ENCODE measurements at regions not wholly inside any gene's neighbourhood (a gene's known extent, or its start where the extent isn't known, plus 50 kb on each side); places are given as distances from the start of the nearest gene placed in this dataset.

DNA sequence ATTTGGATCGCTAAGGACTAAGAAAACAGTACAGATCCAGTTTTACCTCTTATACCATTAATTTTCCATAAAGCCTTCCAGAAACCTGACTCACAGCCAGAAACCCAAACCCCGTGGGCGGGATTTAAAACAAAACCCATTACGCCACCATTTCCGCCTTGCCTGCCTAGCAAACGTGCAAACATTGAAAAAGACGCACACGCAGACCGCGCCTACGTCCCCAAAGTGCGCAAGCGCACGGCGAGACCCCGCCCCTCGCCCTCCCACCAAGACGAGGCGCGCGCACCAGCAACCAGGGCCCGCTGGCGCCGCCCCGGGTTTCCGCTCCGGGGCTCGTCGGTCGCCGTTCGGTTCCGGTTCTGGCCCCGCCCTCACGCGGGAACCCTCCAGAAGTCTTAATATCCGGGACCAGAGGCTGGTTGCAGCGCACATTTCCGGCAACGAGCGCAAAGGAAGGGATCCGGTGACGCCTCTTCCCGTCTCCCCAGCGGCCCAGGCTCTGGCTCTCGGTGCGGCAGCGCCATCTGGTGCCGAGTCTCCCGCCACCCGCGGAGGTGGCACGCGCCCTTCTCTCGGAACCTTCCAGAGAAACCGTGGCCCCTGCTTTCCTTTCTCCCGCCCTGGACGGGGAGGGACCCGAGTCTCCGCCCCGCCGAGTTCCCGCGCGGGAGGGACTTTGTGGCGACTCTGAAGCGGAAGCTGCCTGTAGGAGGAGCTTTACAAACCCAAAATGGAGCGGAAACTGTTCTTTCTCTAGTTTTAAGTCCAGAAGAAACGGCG lies 256.9 kb upstream of the STARD13 start:
- peak; percentile 44 for TF ChIP-seq FOXP2 (optimal IDR thresholded peaks at IDR 0.05; ENCODE audit: borderline replicate concordance, extremely low read depth, extremely low read length, insufficient read depth)
- TF ChIP-seq SIN3A (IDR thresholded peaks at IDR 0.05; ENCODE audit: borderline replicate concordance, insufficient read depth, low read length) = no peak
- peak; percentile 77; the same call in 1 of the 2 replicates for TF ChIP-seq TAF1 (IDR thresholded peaks at IDR 0.05; ENCODE audit: borderline replicate concordance, insufficient read depth, low read length)
- TF ChIP-seq, protein P1, sequence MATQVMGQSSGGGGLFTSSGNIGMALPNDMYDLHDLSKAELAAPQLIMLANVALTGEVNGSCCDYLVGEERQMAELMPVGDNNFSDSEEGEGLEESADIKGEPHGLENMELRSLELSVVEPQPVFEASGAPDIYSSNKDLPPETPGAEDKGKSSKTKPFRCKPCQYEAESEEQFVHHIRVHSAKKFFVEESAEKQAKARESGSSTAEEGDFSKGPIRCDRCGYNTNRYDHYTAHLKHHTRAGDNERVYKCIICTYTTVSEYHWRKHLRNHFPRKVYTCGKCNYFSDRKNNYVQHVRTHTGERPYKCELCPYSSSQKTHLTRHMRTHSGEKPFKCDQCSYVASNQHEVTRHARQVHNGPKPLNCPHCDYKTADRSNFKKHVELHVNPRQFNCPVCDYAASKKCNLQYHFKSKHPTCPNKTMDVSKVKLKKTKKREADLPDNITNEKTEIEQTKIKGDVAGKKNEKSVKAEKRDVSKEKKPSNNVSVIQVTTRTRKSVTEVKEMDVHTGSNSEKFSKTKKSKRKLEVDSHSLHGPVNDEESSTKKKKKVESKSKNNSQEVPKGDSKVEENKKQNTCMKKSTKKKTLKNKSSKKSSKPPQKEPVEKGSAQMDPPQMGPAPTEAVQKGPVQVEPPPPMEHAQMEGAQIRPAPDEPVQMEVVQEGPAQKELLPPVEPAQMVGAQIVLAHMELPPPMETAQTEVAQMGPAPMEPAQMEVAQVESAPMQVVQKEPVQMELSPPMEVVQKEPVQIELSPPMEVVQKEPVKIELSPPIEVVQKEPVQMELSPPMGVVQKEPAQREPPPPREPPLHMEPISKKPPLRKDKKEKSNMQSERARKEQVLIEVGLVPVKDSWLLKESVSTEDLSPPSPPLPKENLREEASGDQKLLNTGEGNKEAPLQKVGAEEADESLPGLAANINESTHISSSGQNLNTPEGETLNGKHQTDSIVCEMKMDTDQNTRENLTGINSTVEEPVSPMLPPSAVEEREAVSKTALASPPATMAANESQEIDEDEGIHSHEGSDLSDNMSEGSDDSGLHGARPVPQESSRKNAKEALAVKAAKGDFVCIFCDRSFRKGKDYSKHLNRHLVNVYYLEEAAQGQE (IDR thresholded peaks at IDR 0.05; ENCODE audit: insufficient read depth in 1 of 2, low read depth in 2 of 2, low read length in 2 of 2) = no peak
- TF ChIP-seq POLR2AphosphoS5 (IDR thresholded peaks at IDR 0.05; ENCODE audit: low read depth, low read length) = peak; percentile 62; the same call in 1 of the 2 replicates

DNA sequence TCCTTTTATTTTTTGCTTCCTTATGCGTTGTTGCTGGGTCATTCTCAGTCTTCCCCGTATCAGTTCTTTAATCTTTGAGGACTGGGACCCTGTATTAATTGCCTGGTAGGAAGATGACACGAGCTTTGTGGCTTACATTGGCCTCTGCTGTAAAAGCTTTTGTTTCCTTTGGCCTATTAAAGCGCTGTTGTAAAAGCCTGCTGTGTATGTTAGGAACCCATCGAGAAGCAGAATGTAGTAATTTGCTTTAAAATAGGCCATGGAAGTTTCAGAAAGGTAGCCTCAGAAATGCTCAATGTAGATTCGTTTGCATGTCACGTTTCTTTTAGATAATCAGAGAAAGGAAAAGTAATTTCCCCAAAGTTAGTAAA lies 257.5 kb upstream of the STARD13 start:
- TF ChIP-seq FOXP2 (optimal IDR thresholded peaks at IDR 0.05; ENCODE audit: borderline replicate concordance, extremely low read depth, extremely low read length, insufficient read depth) (no peak), POLR2AphosphoS5 (IDR thresholded peaks at IDR 0.05; ENCODE audit: low read depth, low read length) (no peak), TAF1 (IDR thresholded peaks at IDR 0.05; ENCODE audit: borderline replicate concordance, insufficient read depth, low read length) (no peak), SIN3A (IDR thresholded peaks at IDR 0.05; ENCODE audit: borderline replicate concordance, insufficient read depth, low read length) (no peak)
- TF ChIP-seq, protein P1 (IDR thresholded peaks at IDR 0.05; ENCODE audit: insufficient read depth in 1 of 2, low read depth in 2 of 2, low read length in 2 of 2) = no peak

DNA sequence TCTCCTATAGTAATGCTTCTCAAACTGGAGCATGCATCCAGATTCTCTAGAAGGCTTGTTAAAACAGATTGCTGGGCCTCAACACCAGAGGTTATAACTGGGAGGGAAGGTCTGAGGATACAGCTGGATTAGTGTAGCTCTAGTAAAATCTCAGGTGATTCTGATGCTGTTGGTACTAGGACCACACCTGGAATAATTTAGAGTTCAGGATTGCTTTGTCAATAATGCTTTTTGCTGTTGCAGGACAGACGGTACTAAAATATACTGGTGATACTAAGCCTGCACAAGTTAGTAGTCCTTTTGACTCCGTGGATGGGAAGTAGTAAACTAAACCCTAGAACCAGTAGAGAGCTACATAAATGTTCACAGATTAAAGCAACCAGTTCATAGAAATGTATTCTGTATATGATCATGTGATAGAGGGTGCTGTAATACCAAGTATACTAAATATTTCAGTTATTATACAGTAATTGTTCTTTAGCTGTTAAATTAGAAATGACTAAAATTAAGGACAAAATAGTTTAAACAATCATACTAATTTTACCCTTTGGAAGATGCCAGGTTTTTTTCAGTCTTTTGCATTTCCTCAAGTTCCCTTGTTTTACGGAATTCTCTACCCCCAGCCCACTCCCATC lies 258.2 kb upstream of the STARD13 start:
- TF ChIP-seq FOXP2 (optimal IDR thresholded peaks at IDR 0.05; ENCODE audit: borderline replicate concordance, extremely low read depth, extremely low read length, insufficient read depth) (no peak), TAF1 (IDR thresholded peaks at IDR 0.05; ENCODE audit: borderline replicate concordance, insufficient read depth, low read length) (no peak), SIN3A (IDR thresholded peaks at IDR 0.05; ENCODE audit: borderline replicate concordance, insufficient read depth, low read length) (no peak), POLR2AphosphoS5 (IDR thresholded peaks at IDR 0.05; ENCODE audit: low read depth, low read length) (no peak)
- TF ChIP-seq, protein P1 (IDR thresholded peaks at IDR 0.05; ENCODE audit: insufficient read depth in 1 of 2, low read depth in 2 of 2, low read length in 2 of 2) = no peak

DNA sequence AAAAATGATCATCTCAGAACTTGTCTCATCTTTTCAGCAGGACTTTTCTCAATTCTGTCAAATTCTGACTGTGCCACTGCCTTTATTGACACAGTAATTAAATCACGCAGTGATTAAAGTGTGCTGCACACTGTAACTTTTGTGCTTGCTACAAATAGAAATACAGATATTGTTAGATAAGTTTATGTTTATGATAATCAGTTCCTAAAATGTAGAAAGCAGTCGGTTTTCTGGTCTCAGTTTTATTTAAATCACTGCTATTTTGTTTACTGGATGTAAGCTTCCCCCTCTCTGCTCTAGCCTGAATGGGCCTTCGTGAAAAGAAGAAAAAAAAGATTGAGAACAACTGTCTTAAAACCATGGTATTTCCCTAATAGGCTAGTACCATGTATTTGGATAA lies 258.8 kb upstream of the STARD13 start:
- no peak for TF ChIP-seq FOXP2 (optimal IDR thresholded peaks at IDR 0.05; ENCODE audit: borderline replicate concordance, extremely low read depth, extremely low read length, insufficient read depth)
- no peak for TF ChIP-seq POLR2AphosphoS5 (IDR thresholded peaks at IDR 0.05; ENCODE audit: low read depth, low read length)
- no peak for TF ChIP-seq TAF1 (IDR thresholded peaks at IDR 0.05; ENCODE audit: borderline replicate concordance, insufficient read depth, low read length)
- no peak for TF ChIP-seq SIN3A (IDR thresholded peaks at IDR 0.05; ENCODE audit: borderline replicate concordance, insufficient read depth, low read length)
- TF ChIP-seq, protein P1 (IDR thresholded peaks at IDR 0.05; ENCODE audit: insufficient read depth in 1 of 2, low read depth in 2 of 2, low read length in 2 of 2) = no peak
